ENCODE measurements at regions not wholly inside any gene's neighbourhood (a gene's known extent, or its start where the extent isn't known, plus 50 kb on each side); places are given as distances from the start of the nearest gene placed in this dataset.

DNA sequence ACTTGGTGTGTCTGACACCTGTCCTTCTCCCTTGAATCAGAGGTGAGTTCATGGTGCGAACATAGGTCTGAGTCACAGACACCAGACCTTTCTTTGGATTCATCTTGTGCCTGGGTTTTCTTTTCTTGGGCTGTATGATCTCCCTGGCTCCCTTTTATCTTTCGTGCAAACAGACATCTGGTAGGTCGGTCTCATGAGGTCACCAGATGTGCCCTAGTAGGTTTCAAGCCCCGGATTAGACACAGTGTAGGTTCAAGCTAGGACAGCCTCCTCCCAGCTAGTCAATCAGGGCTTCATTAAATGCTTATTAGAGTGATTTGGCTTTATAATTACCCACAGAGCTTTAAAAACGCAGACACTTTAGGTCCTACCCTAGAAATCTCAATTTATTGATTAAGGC, 106.0 kb upstream of the MYO10 start:
- H3K36me3 Mint-ChIP-seq (ENCODE audit: low read depth) = no peaks in the 10 kb centered on the region
- DNase-seq = no peak
- no peaks in the 10 kb centered on the region; the same call in none of the 2 replicates for H3K27me3 Mint-ChIP-seq (ENCODE audit: insufficient read depth)
- H3K27ac Mint-ChIP-seq = no peak overlapping the region
- H3K4me3 Mint-ChIP-seq = no peak overlapping the region
- peaks cover 31% of the 10 kb centered on the region for H3K4me1 Mint-ChIP-seq (ENCODE audit: low read depth)
- H3K9me3 Mint-ChIP-seq = no peaks in the 10 kb centered on the region
- TF ChIP-seq, protein P1, sequence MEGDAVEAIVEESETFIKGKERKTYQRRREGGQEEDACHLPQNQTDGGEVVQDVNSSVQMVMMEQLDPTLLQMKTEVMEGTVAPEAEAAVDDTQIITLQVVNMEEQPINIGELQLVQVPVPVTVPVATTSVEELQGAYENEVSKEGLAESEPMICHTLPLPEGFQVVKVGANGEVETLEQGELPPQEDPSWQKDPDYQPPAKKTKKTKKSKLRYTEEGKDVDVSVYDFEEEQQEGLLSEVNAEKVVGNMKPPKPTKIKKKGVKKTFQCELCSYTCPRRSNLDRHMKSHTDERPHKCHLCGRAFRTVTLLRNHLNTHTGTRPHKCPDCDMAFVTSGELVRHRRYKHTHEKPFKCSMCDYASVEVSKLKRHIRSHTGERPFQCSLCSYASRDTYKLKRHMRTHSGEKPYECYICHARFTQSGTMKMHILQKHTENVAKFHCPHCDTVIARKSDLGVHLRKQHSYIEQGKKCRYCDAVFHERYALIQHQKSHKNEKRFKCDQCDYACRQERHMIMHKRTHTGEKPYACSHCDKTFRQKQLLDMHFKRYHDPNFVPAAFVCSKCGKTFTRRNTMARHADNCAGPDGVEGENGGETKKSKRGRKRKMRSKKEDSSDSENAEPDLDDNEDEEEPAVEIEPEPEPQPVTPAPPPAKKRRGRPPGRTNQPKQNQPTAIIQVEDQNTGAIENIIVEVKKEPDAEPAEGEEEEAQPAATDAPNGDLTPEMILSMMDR (IDR thresholded peaks at IDR 0.05) = no peak

DNA sequence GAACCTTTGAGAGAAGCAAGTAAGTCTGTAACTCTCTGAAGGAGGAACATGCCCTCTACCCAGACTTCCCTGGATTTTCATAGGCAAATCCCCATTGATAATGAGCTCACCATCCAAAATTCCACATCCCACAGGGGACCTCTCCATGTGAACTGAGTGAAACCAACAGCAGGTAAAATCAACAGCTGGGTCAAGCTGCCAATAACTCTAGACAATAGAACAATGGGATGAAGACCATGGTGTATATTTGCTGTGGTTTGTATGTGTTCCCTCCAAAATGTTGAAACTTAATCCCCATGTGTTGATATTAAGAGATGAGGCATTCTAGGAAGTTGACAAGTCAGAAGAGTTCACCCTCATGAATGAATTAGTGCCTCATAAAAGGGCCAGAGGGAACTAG, 110.2 kb upstream of the MYO10 start:
- Mint-ChIP-seq H3K9me3 (no peaks in the 10 kb centered on the region), H3K4me3 (no peak overlapping the region), H3K36me3 (ENCODE audit: low read depth) (no peaks in the 10 kb centered on the region), H3K27me3 (ENCODE audit: insufficient read depth) (no peaks in the 10 kb centered on the region; the same call in none of the 2 replicates), H3K27ac (no peak overlapping the region), H3K4me1 (ENCODE audit: low read depth) (peaks cover 17% of the 10 kb centered on the region; the same call in 1 of the 2 replicates)
- TF ChIP-seq, protein P1 (IDR thresholded peaks at IDR 0.05) = no peak
- no peak for DNase-seq

DNA sequence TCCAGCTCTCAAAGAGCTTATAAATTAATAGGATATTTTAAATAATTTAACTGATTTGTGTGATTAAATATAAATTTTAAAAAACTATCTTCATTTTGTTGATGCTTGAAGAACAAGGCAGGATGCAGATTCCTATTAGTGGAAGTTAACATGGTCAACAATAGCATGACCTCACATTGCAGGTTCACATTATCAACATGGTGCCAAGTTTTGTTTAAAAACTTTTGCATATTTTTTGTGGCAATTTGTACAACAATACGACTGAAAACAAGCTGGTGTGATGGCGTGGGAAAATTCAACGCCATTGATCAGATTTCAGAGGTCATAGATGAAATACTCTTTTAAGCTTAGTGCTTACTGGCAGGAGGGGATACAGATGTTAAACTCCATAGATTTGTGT, 114.1 kb upstream of the MYO10 start:
- Mint-ChIP-seq H3K36me3 (ENCODE audit: low read depth) (no peaks in the 10 kb centered on the region), H3K27me3 (ENCODE audit: insufficient read depth) (no peaks in the 10 kb centered on the region), H3K27ac (no peak overlapping the region), H3K4me1 (ENCODE audit: low read depth) (peaks cover 13% of the 10 kb centered on the region; the same call in 1 of the 2 replicates), H3K4me3 (no peak overlapping the region), H3K9me3 (no peaks in the 10 kb centered on the region)
- DNase-seq = no peak
- TF ChIP-seq, protein P1 (IDR thresholded peaks at IDR 0.05) = no peak

DNA sequence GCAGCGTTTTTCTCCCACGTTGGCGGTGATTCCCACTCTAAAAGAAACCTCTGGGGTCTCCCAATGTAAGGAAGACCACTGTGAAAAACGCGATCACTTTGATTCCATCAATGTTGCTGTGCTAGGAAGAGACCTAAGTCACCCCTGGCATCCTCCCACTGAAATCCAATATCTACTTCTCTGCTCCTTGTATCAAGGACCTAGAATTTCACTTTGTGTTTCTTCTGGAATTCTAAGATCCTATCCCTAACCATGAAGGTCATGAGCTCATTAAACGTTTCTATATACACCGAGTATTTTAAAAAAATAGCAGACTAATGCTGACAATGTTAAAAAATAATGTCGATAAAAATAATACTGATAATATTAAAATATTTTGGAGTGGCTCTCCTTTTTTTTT, 118.8 kb upstream of the MYO10 start:
- H3K27ac Mint-ChIP-seq = no peak overlapping the region
- no peak overlapping the region for H3K4me3 Mint-ChIP-seq
- TF ChIP-seq, protein P1 (IDR thresholded peaks at IDR 0.05) = no peak
- H3K27me3 Mint-ChIP-seq (ENCODE audit: insufficient read depth) = peaks cover 2% of the 10 kb centered on the region; the same call in 1 of the 2 replicates
- H3K9me3 Mint-ChIP-seq = no peaks in the 10 kb centered on the region
- H3K36me3 Mint-ChIP-seq (ENCODE audit: low read depth) = no peaks in the 10 kb centered on the region
- H3K4me1 Mint-ChIP-seq (ENCODE audit: low read depth) = peaks cover 33% of the 10 kb centered on the region
- DNase-seq = no peak

DNA sequence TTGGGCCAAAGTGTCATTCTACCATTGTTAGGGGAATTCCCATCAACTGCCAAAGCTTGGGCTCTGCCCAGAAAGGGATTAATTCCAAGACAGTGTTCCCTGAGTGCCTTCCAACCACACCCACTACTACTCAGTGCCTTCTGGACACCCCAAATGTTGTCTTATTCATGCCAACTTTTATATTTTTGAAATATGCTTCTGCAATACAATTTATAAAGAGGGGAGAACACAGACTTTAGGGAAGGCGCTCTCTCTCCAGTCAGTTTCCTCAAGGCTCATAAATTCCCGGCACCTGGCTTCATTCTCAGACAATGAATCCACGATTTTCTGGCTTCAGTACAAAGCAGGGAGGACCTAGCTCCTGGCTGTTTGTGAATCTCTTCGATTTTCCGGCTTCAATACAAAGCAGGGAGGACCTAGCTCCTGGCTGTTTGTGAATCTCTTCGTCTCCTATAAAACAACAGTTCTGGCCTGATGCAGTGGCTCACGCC, 120.1 kb upstream of the MYO10 start:
- Mint-ChIP-seq H3K4me3 (no peak overlapping the region; the same call in 1 of the 2 replicates), H3K9me3 (no peaks in the 10 kb centered on the region), H3K27me3 (ENCODE audit: insufficient read depth) (peaks cover 2% of the 10 kb centered on the region; the same call in 1 of the 2 replicates), H3K27ac (0 out of 2 replicates have a peak overlapping the region, but pooled peaks have one; percentile 21), H3K36me3 (ENCODE audit: low read depth) (no peaks in the 10 kb centered on the region), H3K4me1 (ENCODE audit: low read depth) (peaks cover 33% of the 10 kb centered on the region)
- TF ChIP-seq, protein P1 (IDR thresholded peaks at IDR 0.05) = no peak
- no peak for DNase-seq
